Muscle of leg (tissue), 3 donors: ENCODE measurements at regions not wholly inside any gene's neighbourhood (a gene's known extent, or its start where the extent isn't known, plus 50 kb on each side); places are given as distances from the start of the nearest gene placed in this dataset.
"Not testable (repeated sequence)": the region's sequence is repeated elsewhere in the genome, so short reads cannot be mapped to it uniquely, and the experiment has no call there.

Experiments
- DNase-seq: peaks from one replicate; pipeline ENCODE4 v3.0.0; 2013
- H3K27ac ChIP-seq: one replicate; pipeline ENCODE4 v1.5.1; 2013; ENCODE audit warnings: mild to moderate bottlenecking, low read length, control low read depth
- H3K27me3 ChIP-seq: one replicate; pipeline ENCODE4 v1.6.1; 2013; ENCODE audit warnings: low read length; ENCODE audit not compliant: control insufficient read depth, insufficient read depth
- H3K36me3 ChIP-seq: one replicate; pipeline ENCODE4 v1.6.1; 2013; ENCODE audit warnings: low read length; ENCODE audit not compliant: control insufficient read depth, insufficient read depth
- H3K4me1 ChIP-seq: one replicate; pipeline ENCODE4 v1.6.1; 2013; ENCODE audit warnings: low read length; ENCODE audit not compliant: control insufficient read depth, insufficient read depth
- H3K4me3 ChIP-seq: one replicate; pipeline ENCODE4 v1.5.1; 2013; ENCODE audit warnings: low read length, control low read depth
- H3K9me3 ChIP-seq: replicated peaks from 2 replicates; pipeline ENCODE4 v1.6.1; 2013; ENCODE audit warnings: low read depth, low read length; ENCODE audit not compliant: control insufficient read depth
- WGBS: methylation state at CpG from one replicate; pipeline ENCODE4 v1.1.5; 2013; ENCODE audit warnings: missing lambda C conversion rate; ENCODE audit not compliant: insufficient coverage; 5-methylcytosine and 5-hydroxymethylcytosine counted together

DNA sequence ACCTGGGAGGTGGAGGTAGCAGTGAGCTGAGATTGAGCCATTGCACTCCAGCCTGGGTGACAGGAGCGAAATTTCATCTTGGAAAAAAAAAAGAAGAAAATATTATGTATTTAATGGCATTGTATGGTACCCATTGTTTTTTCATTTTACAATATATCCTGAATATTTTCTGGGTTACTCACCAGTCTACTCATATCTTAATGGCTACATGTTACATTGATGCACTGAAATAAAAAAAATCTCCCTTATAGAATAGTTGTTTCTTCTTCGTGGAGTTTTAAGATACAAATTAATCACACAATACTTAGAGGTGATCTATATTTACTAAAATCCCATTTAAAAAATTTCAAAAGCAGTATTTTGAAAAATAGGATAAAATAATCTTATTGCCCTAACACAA, 66.3 kb upstream of the XPO1 start:
- Histone ChIP-seq H3K4me3 (no peak overlapping the region), H3K4me1 (no peaks in the 10 kb centered on the region), H3K27me3 (no peaks in the 10 kb centered on the region), H3K9me3 (no peaks in the 10 kb centered on the region), H3K36me3 (no peaks in the 10 kb centered on the region), H3K27ac (no peak overlapping the region)
- DNase-seq: no peak
- no CpG with 5 or more reads among the region's 2 CpGs for WGBS

DNA sequence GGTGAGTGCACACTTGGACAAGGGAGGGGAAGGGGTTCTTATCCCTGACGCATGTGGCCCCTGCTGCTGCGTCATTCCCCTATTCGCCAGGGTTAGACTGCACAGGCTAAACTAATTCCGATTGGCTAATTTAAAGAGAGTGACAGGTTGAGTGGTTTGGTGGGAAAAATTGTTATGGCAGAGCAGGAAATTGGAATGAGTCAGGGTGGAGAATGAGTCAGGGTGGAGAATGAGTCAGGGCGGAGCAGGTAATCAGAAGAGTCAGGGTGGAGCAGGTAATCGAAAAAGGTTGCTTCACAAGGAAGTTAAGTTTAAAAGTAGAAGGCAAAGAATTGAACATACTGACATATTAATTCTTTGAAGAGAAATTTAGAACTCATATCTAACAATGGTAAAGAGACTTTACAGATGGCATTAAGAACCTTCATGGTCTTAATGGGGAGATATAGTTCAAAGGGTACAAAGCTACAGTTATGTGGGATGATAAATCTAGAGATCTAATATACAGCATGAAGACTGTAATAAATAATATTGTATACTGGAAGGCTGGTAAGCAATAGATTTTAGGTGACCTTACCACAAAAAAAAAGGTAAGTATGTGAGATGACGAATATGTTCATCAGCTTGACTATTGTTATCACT, 60.5 kb upstream of the XPO1 start:
- DNase-seq, H3K36me3 ChIP-seq, H3K4me3 ChIP-seq, H3K27me3 ChIP-seq, H3K4me1 ChIP-seq, H3K9me3 ChIP-seq, H3K27ac ChIP-seq: not testable (repeated sequence)
- WGBS: 100% methylated on average over 3 of the region's 7 CpGs

DNA sequence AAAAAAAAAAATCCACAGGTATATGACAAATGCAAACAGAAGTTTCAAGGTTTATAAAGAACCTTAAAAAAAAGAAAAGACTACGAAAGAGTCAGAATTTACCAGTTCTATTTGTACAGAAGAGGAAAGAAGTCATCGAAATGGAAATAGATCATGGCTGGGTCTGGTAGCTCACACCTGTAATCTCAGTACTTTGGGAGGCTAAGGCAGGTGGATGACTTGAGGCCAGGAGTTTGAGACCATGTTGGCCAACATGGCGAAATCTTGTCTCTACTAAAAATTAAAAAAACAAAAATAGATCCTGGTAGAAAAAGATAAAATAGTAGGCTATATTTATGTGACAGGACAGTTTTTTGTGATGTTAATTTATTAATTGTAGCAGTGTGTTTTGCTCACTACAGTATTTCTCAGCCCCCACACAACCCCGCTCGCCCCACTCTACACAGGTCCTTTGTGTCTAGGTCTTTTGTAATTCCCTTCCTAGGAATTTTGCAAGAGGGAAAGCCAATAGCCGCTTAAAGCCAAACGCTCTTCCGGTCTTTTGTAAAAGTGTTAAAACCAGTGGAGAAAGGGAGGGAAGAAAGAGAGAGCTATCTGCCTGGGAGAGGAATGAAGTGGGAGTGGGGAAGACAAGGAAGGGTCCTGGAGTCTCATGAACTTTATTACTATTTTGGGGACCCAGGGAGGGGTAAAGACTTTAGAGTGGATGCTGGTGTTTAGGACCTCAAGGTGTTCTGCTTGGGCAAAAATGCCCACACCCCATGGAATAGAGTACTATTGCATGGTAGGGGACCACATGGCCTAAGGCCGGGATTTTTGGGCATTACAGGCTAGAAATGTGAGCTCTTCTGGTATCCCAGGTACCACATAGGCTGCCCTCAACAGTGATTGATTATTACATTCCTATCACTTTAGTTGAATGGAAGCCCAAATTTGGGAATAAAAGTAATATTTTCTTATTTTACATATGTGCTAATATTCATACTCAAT, 59.4 kb upstream of the XPO1 start:
- WGBS: 82% methylated on average over 5 of the region's 9 CpGs
- Histone ChIP-seq H3K9me3 (no peaks in the 10 kb centered on the region), H3K36me3 (no peaks in the 10 kb centered on the region), H3K27me3 (no peaks in the 10 kb centered on the region), H3K4me3 (no peak overlapping the region), H3K4me1 (no peaks in the 10 kb centered on the region), H3K27ac (no peak overlapping the region)
- no peak for DNase-seq

DNA sequence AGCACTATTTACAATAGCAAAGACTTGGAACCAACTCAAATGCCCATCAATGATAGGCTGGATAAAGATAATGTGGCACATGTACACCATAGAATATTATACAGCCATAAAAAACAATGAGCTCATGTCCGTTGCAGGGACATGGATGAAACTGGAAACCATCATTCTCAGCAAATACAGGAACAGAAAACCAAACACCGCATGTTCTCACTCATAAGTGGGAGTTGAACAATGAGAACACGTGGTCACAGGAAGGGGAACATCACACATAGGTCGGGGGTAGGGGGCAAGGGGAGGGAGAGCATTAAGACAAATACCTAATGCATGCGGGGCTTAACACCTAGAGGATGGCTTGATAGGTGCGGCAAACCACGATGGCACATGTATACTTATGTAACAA, 56.0 kb upstream of the XPO1 start:
- WGBS: 28% methylated on average over 2 of the region's 7 CpGs
- DNase-seq, H3K4me1 ChIP-seq, H3K27ac ChIP-seq, H3K27me3 ChIP-seq, H3K36me3 ChIP-seq, H3K4me3 ChIP-seq, H3K9me3 ChIP-seq: not testable (repeated sequence)

DNA sequence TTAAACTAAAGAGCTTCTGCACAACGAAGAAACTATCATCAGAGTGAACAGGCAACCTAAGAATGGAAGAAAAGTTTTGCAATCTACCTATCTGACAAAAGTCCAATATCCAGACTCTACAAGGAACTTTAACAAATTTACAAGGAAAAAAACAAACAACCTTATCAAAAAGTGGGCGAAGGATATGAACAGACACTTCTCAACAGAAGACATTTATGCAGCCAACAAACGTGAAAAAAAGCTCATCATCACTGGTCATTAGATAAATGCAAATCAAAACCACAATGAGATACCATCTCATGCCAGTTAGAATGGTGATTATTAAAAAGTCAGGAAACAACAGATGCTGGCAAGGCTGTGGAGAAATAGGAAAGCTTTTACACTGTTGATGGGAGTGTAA, 55.5 kb upstream of the XPO1 start:
- H3K9me3 ChIP-seq, H3K27ac ChIP-seq, DNase-seq, H3K4me1 ChIP-seq, H3K36me3 ChIP-seq, H3K27me3 ChIP-seq, H3K4me3 ChIP-seq: not testable (repeated sequence)
- no CpG with 5 or more reads among the region's 3 CpGs for WGBS

DNA sequence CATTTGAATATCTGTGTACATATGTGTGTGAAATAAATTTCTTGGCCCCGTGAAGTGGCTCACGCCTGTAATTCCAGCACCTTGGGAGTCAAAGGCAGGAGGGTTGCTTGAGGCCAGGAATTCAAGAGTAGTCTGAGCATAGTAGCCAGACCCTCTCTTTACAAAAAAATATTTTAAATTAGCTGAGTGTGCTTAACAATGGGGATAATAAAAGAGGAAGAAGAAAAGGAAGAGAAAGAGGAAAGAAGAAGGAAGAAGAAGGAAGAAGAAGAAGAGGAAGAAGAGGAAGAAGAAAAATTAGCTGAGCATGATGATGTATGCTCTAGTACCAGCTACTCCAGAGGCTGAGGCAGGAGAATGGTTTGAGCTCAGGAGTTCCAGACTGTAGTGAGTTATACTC, 52.1 kb upstream of the XPO1 start:
- Histone ChIP-seq H3K27me3 (no peaks in the 10 kb centered on the region), H3K36me3 (no peaks in the 10 kb centered on the region), H3K4me3 (no peak overlapping the region), H3K4me1 (no peaks in the 10 kb centered on the region), H3K27ac (no peak overlapping the region), H3K9me3 (no peaks in the 10 kb centered on the region)
- no CpG with 5 or more reads among the region's 2 CpGs for WGBS
- no peak for DNase-seq

DNA sequence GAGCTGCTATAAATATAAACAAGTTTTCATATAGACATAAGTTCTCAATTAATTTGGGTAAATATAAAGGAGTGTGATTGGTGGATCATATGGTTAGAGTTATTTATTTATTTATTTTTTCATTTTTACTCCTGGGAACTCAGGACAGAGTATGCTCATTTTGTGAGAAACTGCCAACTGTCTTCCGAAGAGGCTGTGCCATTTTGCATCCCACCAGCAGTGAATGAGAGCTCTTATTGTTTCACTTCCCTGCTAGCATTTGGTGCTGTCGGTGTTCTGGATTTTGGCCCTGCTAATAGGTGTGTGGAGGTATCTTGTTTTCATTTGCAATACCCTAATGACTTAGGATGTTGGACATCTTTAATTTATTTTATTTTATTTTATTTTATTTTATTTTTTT, 50.4 kb upstream of the XPO1 start:
- H3K4me3 ChIP-seq: no peak overlapping the region
- H3K36me3 ChIP-seq: no peaks in the 10 kb centered on the region
- no peaks in the 10 kb centered on the region for H3K9me3 ChIP-seq
- DNase-seq: no peak
- no peak overlapping the region for H3K27ac ChIP-seq
- 88% methylated on average over 1 of the region's 2 CpGs for WGBS
- H3K27me3 ChIP-seq: no peaks in the 10 kb centered on the region
- H3K4me1 ChIP-seq: no peaks in the 10 kb centered on the region
